ENCODE measurements at regions not wholly inside any gene's neighbourhood (a gene's known extent, or its start where the extent isn't known, plus 50 kb on each side); places are given as distances from the start of the nearest gene placed in this dataset.
A peak's percentile ranks its signal among the peaks of the same experiment; 100 is the strongest.

- H3K4me3 ChIP-seq, result no peak overlapping the region
- no peak overlapping the region for H3K27ac ChIP-seq
- no peaks in the 10 kb centered on the region for H3K27me3 ChIP-seq (replicated peaks; ENCODE audit: insufficient read depth)
- no peaks in the 10 kb centered on the region for H3K4me1 ChIP-seq (replicated peaks)
- DNase-seq (ENCODE audit: low spot score), result no peak
- WGBS, result 83% methylated on average over 3 of the region's 3 CpGs
- intact Hi-C loops (cut with DNase I), result loop anchor here (10.0 kb wide), 1 partner anchor 98 kb away; no protein-coding TSS in a partner anchor
- no peaks in the 10 kb centered on the region for H3K9me3 ChIP-seq
- no peaks in the 10 kb centered on the region for H3K36me3 ChIP-seq
- TF ChIP-seq CTCF (IDR thresholded peaks at IDR 0.05) (no peak), POLR2AphosphoS5 (IDR thresholded peaks at IDR 0.05) (no peak), POLR2A (IDR thresholded peaks at IDR 0.05) (no peak)
These were observed 137.0 kb downstream of the KATNIP start for GRCh38 chr16:27686926-27687325.

GRCh38 chr16:27687605-27688004 lies 137.7 kb downstream of the KATNIP start:
- intact Hi-C loops (cut with DNase I), result loop anchor here (10.0 kb wide), 1 partner anchor 97 kb away; no protein-coding TSS in a partner anchor
- no peak for TF ChIP-seq POLR2A (IDR thresholded peaks at IDR 0.05)
- no peak for TF ChIP-seq CTCF (IDR thresholded peaks at IDR 0.05)
- no peak for TF ChIP-seq POLR2AphosphoS5 (IDR thresholded peaks at IDR 0.05)
- no peak overlapping the region for H3K27ac ChIP-seq
- no peaks in the 10 kb centered on the region for H3K27me3 ChIP-seq (replicated peaks; ENCODE audit: insufficient read depth)
- no peak for DNase-seq (ENCODE audit: low spot score)
- H3K36me3 ChIP-seq, result no peaks in the 10 kb centered on the region
- 77% methylated on average over 2 of the region's 2 CpGs for WGBS
- H3K4me3 ChIP-seq, result no peak overlapping the region
- no peaks in the 10 kb centered on the region for H3K4me1 ChIP-seq (replicated peaks)
- no peaks in the 10 kb centered on the region for H3K9me3 ChIP-seq

- H3K4me1 ChIP-seq (replicated peaks), result no peaks in the 10 kb centered on the region
- WGBS, result 89% methylated on average over 5 of the region's 5 CpGs
- H3K27ac ChIP-seq, result no peak overlapping the region
- H3K27me3 ChIP-seq (replicated peaks; ENCODE audit: insufficient read depth), result no peaks in the 10 kb centered on the region
- no peaks in the 10 kb centered on the region for H3K36me3 ChIP-seq
- no peaks in the 10 kb centered on the region for H3K9me3 ChIP-seq
- TF ChIP-seq POLR2AphosphoS5 (IDR thresholded peaks at IDR 0.05) (no peak), CTCF (IDR thresholded peaks at IDR 0.05) (no peak)
- H3K4me3 ChIP-seq, result no peak overlapping the region
- DNase-seq (ENCODE audit: low spot score), result no peak
- intact Hi-C loops (cut with DNase I), result loop anchor here (10.0 kb wide), 1 partner anchor 95 kb away; no protein-coding TSS in a partner anchor
These were observed 139.8 kb downstream of the KATNIP start for GRCh38 chr16:27689711-27690110.

- TF ChIP-seq CTCF (IDR thresholded peaks at IDR 0.05), result peak in 2 of 4 experiments; percentile 26 to 34
- TF ChIP-seq POLR2A (IDR thresholded peaks at IDR 0.05), result no peak
- H3K9me3 ChIP-seq, result no peaks in the 10 kb centered on the region
- 40% methylated on average over 3 of the region's 3 CpGs for WGBS
- no peaks in the 10 kb centered on the region for H3K36me3 ChIP-seq
- H3K4me3 ChIP-seq, result no peak overlapping the region
- H3K27me3 ChIP-seq (replicated peaks; ENCODE audit: insufficient read depth), result no peaks in the 10 kb centered on the region
- H3K4me1 ChIP-seq (replicated peaks), result no peaks in the 10 kb centered on the region
- no peak overlapping the region for H3K27ac ChIP-seq
- DNase-seq (ENCODE audit: low spot score), result no peak
- intact Hi-C loops (cut with DNase I), result no loop called here
These were observed 140.7 kb downstream of the KATNIP start for GRCh38 chr16:27690608-27691007.

GRCh38 chr16:27691721-27692120 lies 141.8 kb downstream of the KATNIP start:
- Histone ChIP-seq H3K4me1 (replicated peaks) (no peaks in the 10 kb centered on the region), H3K27ac (no peak overlapping the region), H3K27me3 (replicated peaks; ENCODE audit: insufficient read depth) (no peaks in the 10 kb centered on the region), H3K4me3 (no peak overlapping the region), H3K36me3 (no peaks in the 10 kb centered on the region), H3K9me3 (no peaks in the 10 kb centered on the region)
- no peak for DNase-seq (ENCODE audit: low spot score)
- intact Hi-C loops (cut with DNase I), result no loop called here
- WGBS, result 93% methylated on average over 4 of the region's 4 CpGs
- TF ChIP-seq POLR2A (IDR thresholded peaks at IDR 0.05), result no peak
- TF ChIP-seq POLR2AphosphoS5 (IDR thresholded peaks at IDR 0.05), result no peak
- TF ChIP-seq CTCF (IDR thresholded peaks at IDR 0.05), result no peak
